ENCODE measurements at regions not wholly inside any gene's neighbourhood (a gene's known extent, or its start where the extent isn't known, plus 50 kb on each side); places are given as distances from the start of the nearest gene placed in this dataset.

GRCh38 chr2:204072443-204073324 lies 136.1 kb downstream of the ICOS start:
- no TSS peak for BruUV-seq (replicated peaks)
- CTCF ChIA-PET: interaction anchor here (0.6 to 1.3 kb wide), 4 partner anchors 28 to 559 kb away, joined by 4 to 6 read pairs (median 4); no protein-coding TSS in a partner anchor
- no peaks in the 10 kb centered on the region for H3K36me3 Mint-ChIP-seq (ENCODE audit: insufficient read depth, unreplicated experiment)
- TF ChIP-seq CTCF (IDR thresholded peaks at IDR 0.05; ENCODE audit: unreplicated experiment): peak; percentile 64
- no peak overlapping the region for H3K4me3 Mint-ChIP-seq (ENCODE audit: low read depth, unreplicated experiment)
- no peaks in the 10 kb centered on the region for H3K9me3 Mint-ChIP-seq (ENCODE audit: low read depth, unreplicated experiment)
- H3K4me1 Mint-ChIP-seq (ENCODE audit: low read depth, unreplicated experiment): no peaks in the 10 kb centered on the region
- H3K27ac Mint-ChIP-seq (ENCODE audit: unreplicated experiment): no peak overlapping the region
- H3K27me3 Mint-ChIP-seq (ENCODE audit: unreplicated experiment): peaks cover 74% of the 10 kb centered on the region
- DNase-seq: peak; percentile 59
- intact Hi-C loops (cut with micrococcal nuclease; ENCODE audit: unreplicated experiment): no loop called here

GRCh38 chr2:204074456-204074855 lies 137.9 kb downstream of the ICOS start:
- Mint-ChIP-seq H3K36me3 (ENCODE audit: insufficient read depth, unreplicated experiment) (no peaks in the 10 kb centered on the region), H3K4me3 (ENCODE audit: low read depth, unreplicated experiment) (no peak overlapping the region), H3K4me1 (ENCODE audit: low read depth, unreplicated experiment) (no peaks in the 10 kb centered on the region), H3K27me3 (ENCODE audit: unreplicated experiment) (peaks cover 78% of the 10 kb centered on the region), H3K27ac (ENCODE audit: unreplicated experiment) (no peak overlapping the region), H3K9me3 (ENCODE audit: low read depth, unreplicated experiment) (no peaks in the 10 kb centered on the region)
- no peak for TF ChIP-seq CTCF (IDR thresholded peaks at IDR 0.05; ENCODE audit: unreplicated experiment)
- CTCF ChIA-PET: no interaction called here
- intact Hi-C loops (cut with micrococcal nuclease; ENCODE audit: unreplicated experiment): no loop called here
- no peak for DNase-seq
- no TSS peak for BruUV-seq (replicated peaks)

GRCh38 chr2:204078003-204078698 lies 141.6 kb downstream of the ICOS start:
- H3K4me3 Mint-ChIP-seq (ENCODE audit: low read depth, unreplicated experiment): no peak overlapping the region
- no peaks in the 10 kb centered on the region for H3K4me1 Mint-ChIP-seq (ENCODE audit: low read depth, unreplicated experiment)
- intact Hi-C loops (cut with micrococcal nuclease; ENCODE audit: unreplicated experiment): no loop called here
- H3K9me3 Mint-ChIP-seq (ENCODE audit: low read depth, unreplicated experiment): no peaks in the 10 kb centered on the region
- DNase-seq: no peak
- no peaks in the 10 kb centered on the region for H3K36me3 Mint-ChIP-seq (ENCODE audit: insufficient read depth, unreplicated experiment)
- BruUV-seq (replicated peaks): no TSS peak
- no peak overlapping the region for H3K27ac Mint-ChIP-seq (ENCODE audit: unreplicated experiment)
- H3K27me3 Mint-ChIP-seq (ENCODE audit: unreplicated experiment): peaks cover 66% of the 10 kb centered on the region
- CTCF ChIA-PET: no interaction called here
- no peak for TF ChIP-seq CTCF (IDR thresholded peaks at IDR 0.05; ENCODE audit: unreplicated experiment)

DNA sequence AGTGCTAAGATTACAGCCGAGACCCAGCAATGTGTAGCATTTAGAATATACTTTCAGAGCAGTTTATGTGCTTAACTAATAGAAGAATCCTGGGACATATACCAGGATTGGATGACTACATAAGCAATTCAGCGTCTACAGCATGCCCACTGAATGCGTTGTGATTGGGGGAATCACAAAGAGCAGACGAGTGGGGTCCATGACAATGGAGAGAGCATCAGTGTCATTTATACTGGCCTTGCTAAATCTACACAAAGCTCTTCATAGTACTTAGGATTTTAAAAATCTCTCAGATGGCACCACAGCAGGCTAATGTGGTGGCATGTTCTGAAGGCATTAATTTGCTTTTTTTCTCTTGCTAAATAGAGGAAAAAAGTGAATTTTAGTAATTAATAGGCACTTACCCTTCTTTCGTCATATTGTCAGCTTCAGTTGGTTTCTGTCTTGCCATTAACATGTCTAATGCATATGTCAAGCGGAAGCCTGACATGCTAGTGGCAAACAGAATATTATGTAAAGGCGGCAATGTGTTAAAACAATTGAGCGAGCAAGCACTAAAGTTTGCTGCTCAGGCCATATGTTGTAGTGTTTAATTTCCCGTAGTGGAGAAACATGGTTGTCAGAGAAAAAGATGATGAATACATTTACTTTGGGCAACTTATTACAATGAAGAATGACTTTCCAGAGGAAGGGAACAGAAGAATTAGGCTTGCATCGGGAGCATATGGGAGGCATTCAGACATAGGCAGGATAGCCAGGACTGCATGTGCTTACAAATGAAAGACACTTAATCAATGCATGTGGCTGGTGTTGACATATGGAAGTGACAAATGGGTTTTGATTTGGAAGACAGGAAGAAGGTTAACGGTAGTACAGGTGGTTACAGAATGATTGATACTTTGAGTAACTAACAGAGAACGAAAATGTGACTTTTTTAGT lies 145.2 kb downstream of the ICOS start:
- Mint-ChIP-seq H3K9me3 (ENCODE audit: low read depth, unreplicated experiment) (no peaks in the 10 kb centered on the region), H3K4me3 (ENCODE audit: low read depth, unreplicated experiment) (no peak overlapping the region), H3K36me3 (ENCODE audit: insufficient read depth, unreplicated experiment) (no peaks in the 10 kb centered on the region), H3K27me3 (ENCODE audit: unreplicated experiment) (peaks cover 60% of the 10 kb centered on the region), H3K27ac (ENCODE audit: unreplicated experiment) (no peak overlapping the region), H3K4me1 (ENCODE audit: low read depth, unreplicated experiment) (no peaks in the 10 kb centered on the region)
- CTCF ChIA-PET: no interaction called here
- intact Hi-C loops (cut with micrococcal nuclease; ENCODE audit: unreplicated experiment): no loop called here
- DNase-seq: no peak
- BruUV-seq (replicated peaks): no TSS peak
- TF ChIP-seq CTCF (IDR thresholded peaks at IDR 0.05; ENCODE audit: unreplicated experiment): no peak
